HPDE6-E6E7 (cell line): ENCODE measurements at regions not wholly inside any gene's neighbourhood (a gene's known extent, or its start where the extent isn't known, plus 50 kb on each side); places are given as distances from the start of the nearest gene placed in this dataset.
A peak's percentile ranks its signal among the peaks of the same experiment; 100 is the strongest.

Experiments
- DNase-seq: peaks from one replicate; pipeline ENCODE4 v3.0.0; 2011; ENCODE audit warnings: missing footprints; ENCODE audit errors: extremely low spot score

DNA sequence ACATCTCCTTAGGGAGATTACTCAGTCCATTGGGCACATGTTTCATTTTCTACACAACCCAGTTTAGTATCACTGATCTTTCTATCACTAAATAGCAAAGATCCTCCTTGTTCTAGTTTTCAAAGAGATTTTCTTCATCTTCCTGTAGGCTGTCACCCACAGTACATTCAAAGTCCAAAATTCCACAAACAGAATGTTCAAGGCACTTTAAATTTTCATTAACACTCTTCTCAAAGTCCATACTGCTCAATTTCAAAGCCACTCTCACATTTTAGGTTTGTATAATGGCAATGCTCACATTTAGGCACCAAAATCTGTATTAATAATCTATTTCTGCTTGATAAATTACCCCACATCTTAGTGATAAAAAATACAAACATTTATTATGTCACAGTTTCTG, 152.8 kb downstream of the FSIP2 start:
- DNase-seq = no peak

DNA sequence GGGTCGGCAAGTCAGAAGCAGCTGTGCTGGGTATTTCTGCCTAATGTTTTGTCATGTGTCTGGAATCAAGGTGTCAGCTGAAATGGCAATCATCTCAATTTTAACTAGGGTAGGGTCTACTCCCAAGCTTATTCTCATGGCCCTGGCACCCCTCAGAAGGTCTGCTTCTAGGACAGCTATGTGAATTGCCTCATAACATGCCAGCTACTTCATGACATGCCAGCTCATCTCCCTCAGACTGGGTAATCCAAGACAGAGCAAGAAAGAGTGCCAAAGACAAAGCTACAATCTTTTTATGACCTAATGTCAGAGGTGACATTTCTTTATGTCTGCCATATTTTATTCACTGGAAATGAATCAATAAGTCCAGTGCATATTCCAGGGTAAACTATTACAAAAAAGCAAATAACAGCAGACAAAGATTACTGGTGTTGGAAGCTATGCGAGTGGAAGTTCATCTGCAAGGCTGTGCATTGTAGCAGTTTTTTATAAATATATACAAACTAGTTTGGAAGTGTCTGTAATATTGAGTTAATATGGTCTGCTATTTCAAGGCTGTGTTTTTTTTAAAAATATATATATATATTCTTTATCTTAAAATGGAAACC, 153.3 kb downstream of the FSIP2 start:
- no peak for DNase-seq

DNA sequence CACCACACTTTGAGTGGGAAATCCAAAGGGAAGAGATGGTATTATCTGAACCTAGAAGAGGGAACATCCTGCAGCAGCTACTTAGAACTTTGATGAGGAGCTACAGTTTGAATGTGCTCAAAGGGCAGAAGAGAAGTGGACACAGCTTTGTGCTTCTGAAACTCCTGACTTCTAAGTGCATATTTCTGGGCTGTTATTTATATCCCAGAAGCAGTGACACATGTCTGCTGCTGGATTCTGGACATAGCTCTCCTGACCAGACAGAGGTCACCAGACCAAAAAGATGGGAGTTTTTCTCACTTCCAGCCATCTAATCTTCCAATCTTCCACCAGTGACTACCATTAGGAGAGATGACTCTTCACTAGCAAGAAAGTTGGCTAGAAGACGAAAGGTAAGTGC, 153.9 kb downstream of the FSIP2 start:
- no peak for DNase-seq

DNA sequence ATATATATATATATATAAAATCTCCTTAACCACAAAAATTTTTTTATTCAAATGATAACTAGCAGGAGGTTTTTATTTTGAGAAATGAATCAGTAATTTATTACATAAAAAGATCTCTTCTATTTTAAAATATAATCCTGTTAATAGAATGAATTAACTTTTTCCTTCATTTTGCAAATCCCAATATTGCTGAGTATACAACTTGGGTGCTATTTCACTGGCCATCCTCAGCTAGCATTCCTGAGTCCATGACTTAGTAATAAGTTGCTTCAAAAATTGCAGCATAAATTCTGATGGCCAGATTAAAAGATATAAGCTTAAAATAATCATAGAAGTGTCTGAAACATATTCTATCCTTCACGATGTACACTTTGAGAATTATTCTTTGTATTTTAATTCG, 155.6 kb downstream of the FSIP2 start:
- no peak for DNase-seq

DNA sequence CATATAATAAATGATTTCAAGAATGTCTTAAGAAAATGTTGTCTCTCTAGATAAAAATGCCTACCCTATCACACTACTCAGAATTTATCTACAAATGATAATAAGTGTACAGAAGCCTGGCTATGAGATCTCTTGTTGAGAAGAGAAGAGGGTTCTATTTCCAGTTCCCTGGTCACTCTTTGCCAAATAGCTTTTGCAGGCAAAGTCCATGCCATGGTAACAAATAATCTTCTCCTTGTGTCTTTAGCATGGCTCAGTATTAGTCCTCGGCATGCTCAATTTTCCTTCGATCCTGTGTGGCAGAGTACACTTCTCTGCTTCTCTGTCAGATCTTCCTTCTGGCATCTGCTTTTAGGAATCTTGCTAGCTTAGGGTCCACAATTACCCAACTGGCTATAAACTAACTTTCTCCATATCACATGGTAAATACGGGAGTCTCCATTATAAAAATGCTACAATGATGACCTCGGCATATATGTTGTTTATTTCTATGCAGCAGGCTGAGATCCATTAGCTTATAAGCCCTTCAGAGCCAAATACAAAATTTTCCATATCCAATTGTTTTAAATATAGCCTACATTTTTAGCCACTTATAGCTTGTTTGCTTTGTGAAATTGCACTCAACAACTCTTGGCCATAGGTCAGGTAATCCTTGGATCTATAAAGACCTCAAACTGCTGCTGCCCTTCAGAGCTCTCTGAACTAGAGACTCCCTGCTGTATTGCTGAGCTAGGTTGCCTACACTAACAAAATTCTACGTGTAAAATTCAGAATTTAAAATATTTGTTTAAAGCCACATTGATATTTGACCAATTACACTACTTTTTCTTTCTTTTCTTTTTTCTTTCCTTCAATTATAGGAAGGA, 157.5 kb downstream of the FSIP2 start:
- no peak for DNase-seq

DNA sequence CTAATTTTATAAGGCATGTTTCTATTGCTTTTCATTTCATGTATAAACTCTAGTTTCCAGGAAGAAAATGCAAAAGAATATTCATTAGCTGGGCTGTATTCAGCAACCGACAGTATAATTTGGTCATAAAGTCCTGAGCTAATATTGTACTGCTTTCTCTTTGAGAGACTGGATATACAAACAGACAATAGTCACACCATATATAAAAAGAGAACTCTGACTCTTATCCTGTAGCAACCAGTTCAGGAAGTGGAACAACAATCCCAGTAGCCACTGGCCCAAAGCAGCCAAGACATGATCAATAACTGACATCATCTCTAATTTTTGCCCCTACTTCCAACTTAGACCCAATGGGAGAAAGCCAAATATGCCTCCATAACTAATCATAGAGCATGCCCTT, 160.8 kb downstream of the FSIP2 start:
- DNase-seq = no peak

DNA sequence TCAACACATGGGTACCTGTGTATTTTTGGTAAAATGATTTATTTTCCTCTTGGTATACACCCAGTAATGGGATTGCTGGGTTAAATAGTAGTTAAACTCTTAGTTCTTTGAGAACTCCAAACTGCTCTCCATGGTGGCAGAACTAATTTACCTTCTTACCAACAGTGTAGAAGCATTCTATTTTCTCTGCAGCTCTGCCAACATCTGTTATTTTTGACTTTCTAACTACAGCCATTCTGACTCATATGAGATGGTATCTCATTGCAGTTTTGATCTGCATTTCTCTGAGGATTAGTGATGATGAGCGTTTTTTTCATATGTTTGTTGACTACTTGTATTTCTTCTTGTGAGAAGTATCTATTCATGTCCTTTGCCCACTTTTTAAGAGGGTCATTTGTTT, 180.6 kb downstream of the FSIP2 start:
- DNase-seq = no peak

DNA sequence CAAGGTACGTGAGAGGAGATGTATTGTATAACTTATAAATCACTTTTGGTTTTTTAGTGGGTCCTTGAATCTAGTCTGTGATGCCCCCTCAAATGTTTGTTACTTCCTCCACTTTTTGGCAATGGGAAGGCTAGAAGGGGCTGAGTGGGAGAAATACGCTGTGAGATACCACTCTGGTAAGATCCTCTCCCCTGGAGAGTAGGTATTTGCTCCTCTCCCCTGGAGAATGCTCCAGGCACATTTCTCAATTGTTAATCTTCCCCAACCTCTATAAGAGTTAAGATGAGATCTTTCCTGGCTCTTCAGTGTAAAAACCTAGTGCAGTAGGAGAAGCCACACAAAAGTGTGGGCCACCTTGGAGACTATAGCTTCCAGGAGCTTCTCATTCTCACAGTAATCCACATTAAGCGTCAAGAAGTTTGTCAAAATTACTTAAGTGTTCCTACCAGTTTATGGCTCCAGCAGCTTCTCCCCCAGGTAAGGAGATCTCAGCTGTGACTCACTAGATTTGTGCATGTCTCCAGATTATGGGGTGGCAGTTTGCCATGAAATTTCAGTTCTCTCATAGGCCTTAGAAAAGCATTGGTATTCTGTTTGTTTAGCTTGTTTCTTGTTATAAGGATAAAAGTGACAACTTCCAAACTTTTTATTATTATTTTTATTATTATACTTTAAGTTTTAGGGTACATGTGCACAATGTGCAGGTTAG, 182.6 kb downstream of the FSIP2 start:
- DNase-seq = no peak

DNA sequence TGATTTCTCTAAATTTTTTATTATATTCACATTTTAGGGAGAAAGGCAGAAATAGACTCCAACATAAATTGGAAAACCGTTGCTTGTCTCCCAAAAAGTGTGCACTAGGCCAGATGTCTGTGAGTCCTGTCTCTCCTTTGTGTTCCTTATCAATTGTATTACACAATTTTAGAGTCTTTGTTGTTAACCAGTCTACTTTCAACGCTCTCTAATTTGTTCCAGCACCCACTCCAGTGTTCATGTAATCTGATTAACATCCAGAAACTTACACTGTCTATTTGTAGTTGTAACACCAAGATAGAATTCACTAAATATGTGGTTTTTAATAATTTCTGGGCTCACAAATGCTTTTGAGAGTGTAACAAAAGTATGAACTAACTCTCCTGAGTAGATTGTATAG, 195.6 kb downstream of the FSIP2 start:
- DNase-seq = no peak

DNA sequence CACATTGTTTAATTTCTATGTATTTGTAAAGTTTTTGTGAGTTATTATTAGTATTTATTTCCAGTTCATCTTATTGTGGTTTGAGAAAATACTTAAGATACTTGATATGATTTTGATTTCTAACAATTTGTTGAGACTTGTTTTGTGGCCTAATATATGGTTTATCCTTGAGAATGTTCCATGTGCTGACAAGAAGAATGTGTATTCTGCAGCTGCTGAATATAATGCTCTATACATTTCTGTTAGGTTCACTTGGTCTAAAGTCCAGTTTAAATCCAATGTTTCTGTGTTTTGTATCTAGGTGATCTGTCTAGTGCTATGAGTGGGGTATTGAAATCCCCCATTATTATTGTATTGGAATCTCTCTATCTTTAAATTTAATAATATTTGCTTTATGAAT, 201.3 kb downstream of the FSIP2 start:
- DNase-seq = no peak

DNA sequence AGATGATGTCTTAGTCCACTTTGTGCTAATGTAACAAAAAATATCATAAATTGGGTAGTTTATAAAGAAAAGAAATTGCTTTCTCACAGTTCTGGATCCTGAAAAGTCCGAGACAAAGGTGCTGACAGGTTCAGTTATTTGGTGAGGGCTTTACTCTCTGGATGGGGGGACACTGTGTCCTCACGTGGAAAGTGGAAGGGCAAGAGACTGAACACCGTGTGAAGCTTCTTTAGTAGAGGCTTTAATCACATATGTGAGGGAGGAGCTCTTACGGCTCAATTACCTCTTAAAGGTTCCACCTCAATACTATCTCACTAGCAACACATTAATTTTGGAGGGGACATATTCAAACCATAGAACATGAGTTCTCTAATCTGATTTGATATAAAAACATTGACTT, 204.3 kb downstream of the FSIP2 start:
- DNase-seq = no peak

DNA sequence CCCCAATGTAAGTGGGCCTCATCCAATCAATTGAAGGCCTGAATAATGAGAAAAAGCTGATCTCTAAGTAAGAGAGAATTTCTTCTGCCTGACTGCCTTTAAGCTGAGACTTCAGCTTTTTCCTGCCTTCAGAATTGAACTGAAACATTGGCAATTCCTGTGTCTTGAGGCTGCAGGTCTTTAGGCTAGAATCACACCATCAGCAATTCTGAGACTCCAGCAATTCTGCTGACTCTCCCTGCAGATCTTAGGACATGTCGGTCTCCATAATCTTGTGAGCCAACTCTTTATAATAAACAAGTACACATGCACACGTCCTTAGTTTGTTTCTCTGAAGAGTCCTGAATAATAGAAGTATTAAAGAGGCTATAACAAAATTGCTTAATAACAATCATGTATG, 209.1 kb downstream of the FSIP2 start:
- DNase-seq = no peak

DNA sequence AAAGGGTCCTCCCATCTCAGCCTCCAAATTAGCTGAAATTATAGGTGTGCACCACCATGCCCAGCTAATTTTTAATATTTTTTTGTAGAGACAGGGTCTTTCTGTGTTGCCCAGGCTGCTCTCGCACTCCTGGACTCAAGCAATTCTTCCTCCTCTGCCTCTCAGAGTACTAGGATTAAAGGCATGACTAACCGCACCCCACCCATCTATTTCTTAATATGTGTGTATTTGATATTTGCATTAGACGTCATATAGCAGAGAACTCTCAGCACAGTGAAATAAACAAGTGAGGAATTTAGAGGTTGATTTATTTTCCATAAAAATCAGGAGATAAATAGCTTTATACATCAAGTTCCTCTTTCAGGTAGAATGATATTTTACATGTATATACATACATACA, 213.5 kb downstream of the FSIP2 start:
- DNase-seq = no peak

DNA sequence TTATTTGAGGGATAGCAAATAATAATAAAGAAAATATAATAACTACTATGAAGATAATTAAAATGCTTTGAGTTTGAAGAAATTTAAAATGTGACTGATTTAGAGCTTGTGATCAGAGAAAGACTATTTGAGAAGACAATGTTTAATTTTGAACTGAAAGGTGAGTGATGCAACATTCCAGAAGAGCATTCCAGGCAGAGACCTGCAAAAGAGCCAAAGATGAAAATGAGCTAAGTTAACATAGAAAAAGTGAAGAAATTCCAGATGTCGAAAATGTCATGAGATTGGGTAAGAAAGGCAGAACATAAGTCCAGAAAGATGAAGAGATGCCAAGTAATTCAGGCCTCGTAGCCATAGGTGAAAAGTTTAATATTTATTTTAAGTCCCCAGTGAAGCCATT, 215.8 kb downstream of the FSIP2 start:
- no peak for DNase-seq

DNA sequence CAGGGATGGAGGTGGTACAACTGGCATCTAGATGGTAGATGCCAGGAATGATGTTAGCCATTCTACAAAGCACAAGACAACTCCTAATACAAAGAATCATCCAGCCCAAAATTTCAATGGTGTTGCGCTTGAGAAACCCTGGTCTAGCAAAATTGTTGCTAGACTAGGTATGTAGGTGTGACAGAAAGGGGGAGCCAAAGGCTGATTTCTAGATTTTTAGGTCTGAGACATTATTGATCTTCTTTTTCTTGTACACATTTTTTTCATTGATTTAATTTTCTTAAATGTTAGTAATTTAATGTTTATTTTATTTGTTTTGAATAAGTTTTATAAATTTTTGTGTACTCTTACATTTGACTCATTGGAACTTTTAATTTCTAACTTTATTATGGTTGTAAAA, 216.4 kb downstream of the FSIP2 start:
- no peak for DNase-seq

DNA sequence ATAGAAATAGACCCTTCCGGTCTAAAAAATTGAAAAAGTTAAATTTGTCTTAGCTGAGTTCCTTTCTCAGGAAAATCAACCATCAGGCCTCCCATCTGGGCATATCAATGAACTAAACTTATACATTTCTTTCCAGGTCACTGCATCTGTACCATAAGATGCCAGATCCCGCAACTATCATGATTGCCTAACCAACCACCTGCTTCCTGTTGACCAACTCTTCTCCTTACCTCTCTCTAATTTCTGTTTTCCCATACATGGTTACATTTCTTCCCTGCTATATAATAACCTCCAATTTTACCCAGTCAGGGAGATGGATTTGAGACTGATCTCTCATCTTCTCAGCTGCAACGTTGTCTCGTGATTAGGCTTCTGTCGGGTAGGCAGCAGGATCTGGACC, 228.7 kb downstream of the FSIP2 start:
- no peak for DNase-seq

DNA sequence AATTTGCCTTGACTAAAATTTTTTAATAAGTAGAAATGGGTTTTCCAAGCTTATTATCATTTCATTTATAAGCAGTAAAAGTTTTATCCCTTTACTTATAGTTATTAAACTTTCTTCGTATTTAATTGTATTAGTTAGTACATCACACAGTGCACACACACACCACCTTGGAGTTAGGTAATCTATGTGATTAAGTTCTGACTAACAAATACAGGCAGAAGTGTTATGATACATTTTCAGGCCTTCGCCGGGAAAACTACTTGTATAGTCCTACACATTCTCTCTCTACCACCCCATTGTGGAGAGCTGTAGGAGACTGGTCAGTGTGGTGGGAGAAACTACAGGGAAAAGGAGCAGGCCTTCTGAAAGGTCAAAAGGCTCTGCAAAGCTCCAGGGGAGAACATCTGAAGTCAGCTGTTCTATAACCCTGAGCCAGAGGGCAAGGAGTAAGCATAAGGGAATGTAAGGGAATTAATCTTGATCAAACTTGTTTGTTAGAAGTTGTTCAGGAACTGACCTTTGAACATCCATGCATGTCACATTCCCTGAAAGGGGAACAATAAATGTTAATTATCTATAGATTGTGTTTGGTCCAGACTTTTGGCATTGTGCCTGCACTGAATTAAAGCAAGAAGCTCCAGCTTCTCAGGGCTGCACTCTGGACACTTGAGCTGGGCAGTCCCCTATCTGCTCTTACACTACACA, 231.7 kb downstream of the FSIP2 start:
- DNase-seq = peak; percentile 9

DNA sequence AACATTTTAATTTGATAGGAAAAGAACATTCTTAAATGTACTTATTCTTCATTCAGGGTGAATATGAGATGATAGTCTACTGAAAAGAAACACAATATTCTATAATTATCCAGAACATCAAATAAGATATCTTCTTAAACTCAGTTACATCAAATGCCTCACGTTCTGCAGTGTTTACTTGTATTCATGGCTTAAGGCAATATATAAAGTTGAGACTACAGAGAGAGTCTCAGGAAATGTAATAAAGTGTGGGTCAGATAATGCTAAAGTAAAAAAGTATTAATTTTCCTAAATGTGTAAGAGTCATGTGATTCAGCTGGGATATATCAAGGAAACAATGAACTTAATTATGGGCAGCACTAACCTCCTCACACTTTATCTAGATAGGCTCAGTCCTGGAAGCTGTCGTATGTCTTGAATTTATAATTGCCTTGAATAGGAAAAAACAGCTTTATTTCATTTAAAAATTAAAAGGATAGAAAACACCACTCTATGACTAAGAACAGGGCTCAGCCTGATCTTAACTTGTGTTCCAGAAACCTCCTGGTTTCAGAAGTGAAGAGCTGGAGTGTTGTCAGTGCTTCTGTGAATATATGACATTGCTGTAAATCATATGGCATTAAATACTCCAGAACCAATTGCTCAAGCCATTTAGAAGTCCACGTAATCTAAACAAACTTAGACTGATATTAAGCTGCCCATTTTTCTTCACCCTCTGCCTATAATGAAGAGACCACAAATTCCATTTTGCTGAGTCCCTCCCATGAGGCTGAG, 240.2 kb downstream of the FSIP2 start:
- DNase-seq = no peak

DNA sequence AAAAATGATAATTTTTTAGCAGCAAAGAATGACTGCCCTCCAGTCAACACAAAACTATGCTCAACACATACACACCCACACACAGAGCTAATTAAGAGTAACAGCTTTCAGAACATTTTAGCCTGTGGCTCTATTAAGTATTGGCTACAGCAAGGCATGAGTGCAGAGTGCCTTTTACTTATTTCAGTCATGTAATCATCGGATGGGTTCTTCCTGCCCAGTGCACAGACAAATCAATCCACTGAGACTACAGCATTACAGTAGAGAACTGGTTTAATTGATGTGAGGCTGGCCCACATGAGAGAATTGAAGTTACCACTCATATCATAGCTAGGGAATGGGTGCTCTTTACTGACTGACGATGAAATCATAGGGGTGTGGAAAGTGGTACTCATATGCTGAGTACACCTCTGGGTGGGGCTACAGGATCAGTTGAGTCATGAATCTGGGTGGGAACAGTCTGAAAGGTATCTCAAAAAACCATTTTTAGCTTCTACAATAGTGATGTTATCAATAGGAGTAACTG, 241.0 kb downstream of the FSIP2 start:
- peak; percentile 64 for DNase-seq

DNA sequence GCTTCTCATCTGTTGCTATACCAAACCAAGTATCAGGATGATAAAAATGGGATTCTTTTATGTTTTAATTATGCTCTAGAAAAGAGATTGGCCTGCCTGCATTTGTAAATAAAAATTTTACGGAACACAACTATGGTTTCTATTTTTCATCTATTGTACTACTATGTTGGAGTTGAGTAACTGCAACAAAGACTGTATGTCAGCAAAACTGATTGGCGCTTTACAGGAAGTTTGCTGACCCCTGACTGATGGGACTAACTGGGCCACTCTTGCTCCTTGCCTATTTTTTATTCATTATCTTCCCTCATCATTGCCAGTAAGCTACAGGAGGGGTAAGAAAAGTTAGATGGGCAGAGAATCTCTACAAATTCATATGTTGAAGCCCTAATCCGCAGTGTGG, 242.3 kb downstream of the FSIP2 start:
- DNase-seq = no peak

DNA sequence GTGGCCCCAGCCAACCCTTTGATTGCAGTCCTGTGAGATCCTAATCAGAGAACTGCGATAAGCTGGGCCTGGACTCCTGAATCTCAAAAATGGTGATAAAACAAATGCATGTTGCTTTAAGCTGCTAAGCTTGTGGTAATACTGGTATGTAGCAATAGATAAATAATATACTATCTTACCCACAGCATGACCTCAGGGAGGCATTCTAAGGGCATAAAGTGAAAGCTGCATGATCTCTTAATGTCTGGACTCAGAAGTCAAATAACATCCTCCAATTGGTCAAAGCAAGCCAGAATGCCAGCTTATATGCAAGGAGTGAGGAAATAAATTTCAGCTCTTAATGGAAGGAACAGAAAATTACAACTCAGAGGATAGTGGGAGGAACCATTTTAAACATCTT, 246.1 kb downstream of the FSIP2 start:
- DNase-seq = no peak
